Naive thymus-derived CD4-positive, alpha-beta T cell (primary cell): ENCODE measurements at regions not wholly inside any gene's neighbourhood (a gene's known extent, or its start where the extent isn't known, plus 50 kb on each side); places are given as distances from the start of the nearest gene placed in this dataset.

Source experiments
- ATAC-seq: fragments of 150-1000 bp; cut with Tn5 transposase; 2 replicates; pipeline ENCODE4 v1.10.0; 2021; ENCODE audit warnings: mild to moderate bottlenecking, moderate library complexity
- CTCF ChIA-PET: fragments of 350-600 bp; sonication (Branson Sonifier 250); formaldehyde crosslinking; loops from one replicate; lab custom pipeline; 2021; ENCODE audit warnings: antibody characterized with exemption; lab: Charles Lee
- POLR2A ChIA-PET: fragments of 350-600 bp; sonication (Branson Sonifier 250); formaldehyde crosslinking; loops from one replicate; lab custom pipeline; 2021; ENCODE audit warnings: antibody characterized with exemption, inconsistent platforms; lab: Charles Lee
- DNase-seq, 9 donors: peaks; one replicate each; pipeline versions ENCODE4 v3.0.0 to v3.0.0-alpha.2; 2020 to 2022; ENCODE audit warnings: mixed read lengths in 1 of 9
- H3K27ac ChIP-seq: one replicate; pipeline ENCODE4 v1.7.0; 2013; ENCODE audit warnings: mild to moderate bottlenecking, low read depth, low read length, moderate library complexity
- H3K27me3 ChIP-seq, 2 donors: one replicate each; pipeline ENCODE4 v1.7.0; 2013; ENCODE audit warnings: low read length in 2 of 2, mild to moderate bottlenecking in 2 of 2, moderate library complexity in 2 of 2; ENCODE audit not compliant: control insufficient read depth in 2 of 2, insufficient read depth in 2 of 2
- H3K36me3 ChIP-seq, 3 experiments: 1 replicate in 2 of 3; 2 replicates in 1 of 3; pipeline ENCODE4 v1.7.0; 2013; ENCODE audit warnings: low read length in 3 of 3, mild to moderate bottlenecking in 3 of 3, moderate library complexity in 1 of 3; ENCODE audit not compliant: insufficient read depth in 3 of 3, control insufficient read depth in 2 of 3
- H3K4me1 ChIP-seq, 2 donors: one replicate each; pipeline ENCODE4 v1.7.0; 2013; ENCODE audit warnings: low read length in 2 of 2, mild to moderate bottlenecking in 2 of 2, moderate library complexity in 1 of 2; ENCODE audit not compliant: control insufficient read depth in 2 of 2, insufficient read depth in 2 of 2
- H3K4me3 ChIP-seq: 2 replicates; pipeline ENCODE4 v1.7.0; 2013; ENCODE audit warnings: mild to moderate bottlenecking, low read length
- H3K9me3 ChIP-seq, 3 experiments: 1 replicate in 2 of 3; 2 replicates in 1 of 3; pipeline ENCODE4 v1.7.0; 2013; ENCODE audit warnings: low read length in 3 of 3; ENCODE audit not compliant: control insufficient read depth in 2 of 3
- H3K27ac Mint-ChIP-seq, 9 donors: one replicate each; pipeline ENCODE4 v1.8.0; 2020 to 2022; ENCODE audit warnings: mixed read lengths in 9 of 9, mild to moderate bottlenecking in 8 of 9, moderate library complexity in 5 of 9, inconsistent platforms in 2 of 9
- H3K27me3 Mint-ChIP-seq, 5 donors: one replicate each; pipeline ENCODE4 v1.8.0; 2021 to 2022; ENCODE audit warnings: mixed read lengths in 5 of 5, mild to moderate bottlenecking in 1 of 5
- H3K36me3 Mint-ChIP-seq, 5 donors: one replicate each; pipeline ENCODE4 v1.8.0; 2020 to 2022; ENCODE audit warnings: mixed read lengths in 5 of 5, mild to moderate bottlenecking in 3 of 5, inconsistent platforms in 1 of 5
- H3K4me1 Mint-ChIP-seq, 7 donors: one replicate each; pipeline ENCODE4 v1.8.0; 2020 to 2022; ENCODE audit warnings: mixed read lengths in 7 of 7, mild to moderate bottlenecking in 3 of 7, inconsistent platforms in 1 of 7
- H3K4me3 Mint-ChIP-seq, 10 donors: one replicate each; pipeline ENCODE4 v1.8.0; 2020 to 2022; ENCODE audit warnings: mild to moderate bottlenecking in 10 of 10, mixed read lengths in 10 of 10, moderate library complexity in 6 of 10, inconsistent platforms in 2 of 10
- H3K9me3 Mint-ChIP-seq, 11 donors: one replicate each; pipeline ENCODE4 v1.8.0; 2020 to 2022; ENCODE audit warnings: mixed read lengths in 11 of 11, mild to moderate bottlenecking in 4 of 11, inconsistent platforms in 1 of 11, moderate library complexity in 1 of 11
- intact Hi-C, 2 donors: fragments of 100-400 bp; cut with micrococcal nuclease; formaldehyde crosslinking; loops; one replicate each; pipeline ENCODE4 v1.15.1; 2023

- H3K9me3 Mint-ChIP-seq = peaks cover 0 to 15% (median 5%) of the 10 kb centered on the region in 11 donors
- no peaks in the 10 kb centered on the region for H3K4me1 ChIP-seq
- H3K27ac ChIP-seq = no peak overlapping the region
- DNase-seq (no peak), ATAC-seq (no peak)
- no peaks in the 10 kb centered on the region for H3K9me3 ChIP-seq
- no peaks in the 10 kb centered on the region for H3K36me3 Mint-ChIP-seq
- H3K4me1 Mint-ChIP-seq = no peaks in the 10 kb centered on the region
- no peak overlapping the region for H3K4me3 Mint-ChIP-seq
- no peak overlapping the region for H3K4me3 ChIP-seq
- H3K27ac Mint-ChIP-seq = no peak overlapping the region
- intact Hi-C loops = no loop called here
- H3K27me3 Mint-ChIP-seq = peaks cover 0 to 18% (median 3%) of the 10 kb centered on the region in 5 donors
- CTCF ChIA-PET = no interaction called here
- H3K36me3 ChIP-seq = no peaks in the 10 kb centered on the region
- no peaks in the 10 kb centered on the region for H3K27me3 ChIP-seq
- POLR2A ChIA-PET = no interaction called here
Observed at GRCh38 chr5:155222393-155222792, 208.8 kb downstream of the KIF4B start.

GRCh38 chr5:155229135-155229534 is 215.6 kb downstream of the KIF4B start:
- Histone ChIP-seq H3K36me3 (no peaks in the 10 kb centered on the region), H3K9me3 (no peaks in the 10 kb centered on the region), H3K27ac (no peak overlapping the region), H3K27me3 (no peaks in the 10 kb centered on the region), H3K4me1 (no peaks in the 10 kb centered on the region), H3K4me3 (no peak overlapping the region)
- H3K4me3 Mint-ChIP-seq = no peak overlapping the region
- H3K27me3 Mint-ChIP-seq = peaks cover 0 to 5% (median 2%) of the 10 kb centered on the region in 5 donors
- H3K4me1 Mint-ChIP-seq = no peaks in the 10 kb centered on the region
- H3K9me3 Mint-ChIP-seq = peaks cover 0 to 14% (median 7%) of the 10 kb centered on the region in 11 donors
- H3K27ac Mint-ChIP-seq = no peak overlapping the region
- intact Hi-C loops = no loop called here
- no peaks in the 10 kb centered on the region for H3K36me3 Mint-ChIP-seq
- CTCF ChIA-PET = no interaction called here
- DNase-seq = no peak
- POLR2A ChIA-PET = no interaction called here
- no peak for ATAC-seq

- DNase-seq (no peak), ATAC-seq (no peak)
- H3K36me3 Mint-ChIP-seq = peaks cover 0 to 1% (median 0%) of the 10 kb centered on the region in 5 donors
- peaks cover 3 to 29% (median 18%) of the 10 kb centered on the region in 11 donors for H3K9me3 Mint-ChIP-seq
- H3K4me3 Mint-ChIP-seq = no peak overlapping the region
- H3K27me3 Mint-ChIP-seq = peaks cover 0 to 8% (median 5%) of the 10 kb centered on the region in 5 donors
- no peak overlapping the region for H3K27ac Mint-ChIP-seq
- ChIA-PET CTCF (no interaction called here), POLR2A (no interaction called here)
- Histone ChIP-seq H3K4me1 (no peaks in the 10 kb centered on the region), H3K36me3 (no peaks in the 10 kb centered on the region), H3K4me3 (no peak overlapping the region), H3K9me3 (no peaks in the 10 kb centered on the region), H3K27ac (no peak overlapping the region), H3K27me3 (no peaks in the 10 kb centered on the region)
- intact Hi-C loops = no loop called here
- H3K4me1 Mint-ChIP-seq = no peaks in the 10 kb centered on the region
Observed at GRCh38 chr5:155239803-155240202, 226.2 kb downstream of the KIF4B start.

GRCh38 chr5:155250596-155250995 is 237.0 kb downstream of the KIF4B start:
- H3K27me3 Mint-ChIP-seq = peaks cover 0 to 21% (median 0%) of the 10 kb centered on the region in 5 donors
- Histone ChIP-seq H3K36me3 (no peaks in the 10 kb centered on the region), H3K9me3 (no peaks in the 10 kb centered on the region), H3K4me3 (no peak overlapping the region), H3K4me1 (no peaks in the 10 kb centered on the region), H3K27me3 (no peaks in the 10 kb centered on the region), H3K27ac (no peak overlapping the region)
- POLR2A ChIA-PET = no interaction called here
- CTCF ChIA-PET = no interaction called here
- ATAC-seq (no peak), DNase-seq (no peak)
- H3K4me1 Mint-ChIP-seq = no peaks in the 10 kb centered on the region
- no peak overlapping the region for H3K4me3 Mint-ChIP-seq
- no peaks in the 10 kb centered on the region for H3K36me3 Mint-ChIP-seq
- intact Hi-C loops = no loop called here
- no peak overlapping the region for H3K27ac Mint-ChIP-seq
- H3K9me3 Mint-ChIP-seq = peaks cover 0 to 7% (median 0%) of the 10 kb centered on the region in 11 donors

GRCh38 chr5:155252025-155252424 is 238.5 kb downstream of the KIF4B start:
- Mint-ChIP-seq H3K9me3 (peaks cover 0 to 7% (median 0%) of the 10 kb centered on the region in 11 donors), H3K27ac (no peak overlapping the region), H3K4me1 (no peaks in the 10 kb centered on the region), H3K27me3 (peaks cover 0 to 21% (median 4%) of the 10 kb centered on the region in 5 donors), H3K4me3 (no peak overlapping the region), H3K36me3 (no peaks in the 10 kb centered on the region)
- Histone ChIP-seq H3K4me3 (no peak overlapping the region), H3K27me3 (no peaks in the 10 kb centered on the region), H3K27ac (no peak overlapping the region), H3K36me3 (no peaks in the 10 kb centered on the region), H3K4me1 (no peaks in the 10 kb centered on the region), H3K9me3 (no peaks in the 10 kb centered on the region)
- POLR2A ChIA-PET = no interaction called here
- intact Hi-C loops = no loop called here
- DNase-seq (no peak), ATAC-seq (no peak)
- CTCF ChIA-PET = no interaction called here

- no peak for ATAC-seq
- peaks cover 0 to 21% (median 4%) of the 10 kb centered on the region in 5 donors for H3K27me3 Mint-ChIP-seq
Observed at GRCh38 chr5:155252717-155253116, 239.2 kb downstream of the KIF4B start.

GRCh38 chr5:155254399-155254798 is 240.8 kb downstream of the KIF4B start:
- Mint-ChIP-seq H3K36me3 (no peaks in the 10 kb centered on the region), H3K4me1 (no peaks in the 10 kb centered on the region), H3K27ac (no peak overlapping the region), H3K27me3 (peaks cover 0 to 14% (median under 1%) of the 10 kb centered on the region in 5 donors), H3K9me3 (peaks cover 0 to 6% (median 0%) of the 10 kb centered on the region in 11 donors), H3K4me3 (no peak overlapping the region)
- H3K27me3 ChIP-seq = no peaks in the 10 kb centered on the region
- H3K4me1 ChIP-seq = no peaks in the 10 kb centered on the region
- H3K27ac ChIP-seq = no peak overlapping the region
- ChIA-PET CTCF (interaction anchor here (0.6 kb wide), 1 partner anchor 23 kb away, joined by 3 read pairs; no protein-coding TSS in a partner anchor), POLR2A (no interaction called here)
- intact Hi-C loops = no loop called here
- no peaks in the 10 kb centered on the region for H3K9me3 ChIP-seq
- no peak for DNase-seq
- no peak overlapping the region for H3K4me3 ChIP-seq
- no peaks in the 10 kb centered on the region for H3K36me3 ChIP-seq
- ATAC-seq = no peak

More at GRCh38 chr5:155252717-155253116, 239.2 kb downstream of the KIF4B start:
- H3K9me3 ChIP-seq = no peaks in the 10 kb centered on the region
- H3K4me1 Mint-ChIP-seq = no peaks in the 10 kb centered on the region
- CTCF ChIA-PET = no interaction called here
- peaks cover 0 to 7% (median 2%) of the 10 kb centered on the region in 11 donors for H3K9me3 Mint-ChIP-seq
- no peak overlapping the region for H3K27ac Mint-ChIP-seq
- H3K27ac ChIP-seq = no peak overlapping the region
- H3K4me3 Mint-ChIP-seq = no peak overlapping the region
- intact Hi-C loops = no loop called here
- no peaks in the 10 kb centered on the region for H3K4me1 ChIP-seq
- no peak overlapping the region for H3K4me3 ChIP-seq
- POLR2A ChIA-PET = no interaction called here
- H3K36me3 Mint-ChIP-seq = no peaks in the 10 kb centered on the region
- DNase-seq = no peak
- H3K36me3 ChIP-seq = no peaks in the 10 kb centered on the region
- no peaks in the 10 kb centered on the region for H3K27me3 ChIP-seq
